Stimulated activated CD4-positive, alpha-beta T cell treated with anti-CD3 and anti-CD28 coated beads, Interleukin-4, amount 100 ng/mL, for 24 hours (primary cell): ENCODE measurements at regions not wholly inside any gene's neighbourhood (a gene's known extent, or its start where the extent isn't known, plus 50 kb on each side); places are given as distances from the start of the nearest gene placed in this dataset.

Source experiments
- DNase-seq: peaks from one replicate; pipeline ENCODE4 v3.0.0-alpha.2; 2020

DNA sequence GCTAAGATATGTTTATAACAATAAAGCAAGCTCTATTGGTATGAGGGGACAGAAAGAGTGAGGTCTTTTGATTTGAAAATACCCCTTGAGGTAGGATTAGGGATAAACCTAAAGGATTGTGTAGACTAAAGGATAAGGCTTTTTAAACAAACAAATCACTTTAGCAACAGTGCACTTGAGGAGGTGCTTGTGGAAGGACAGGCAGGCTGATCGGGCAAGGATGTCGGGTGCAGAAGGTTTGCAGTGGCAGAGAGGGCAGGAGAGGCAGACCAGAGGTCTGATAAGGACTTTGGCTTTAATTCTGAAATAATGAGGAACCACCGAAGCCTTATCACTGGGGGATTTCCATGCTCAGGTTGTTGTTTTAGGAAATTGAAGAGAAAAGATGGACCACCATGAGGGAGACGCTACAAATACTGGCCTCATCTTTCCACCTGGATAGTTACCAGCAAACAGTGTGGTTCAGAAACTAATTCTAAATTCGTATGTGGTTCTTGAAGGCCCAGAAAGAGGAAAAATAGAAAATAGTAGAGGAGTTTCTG is 119.5 kb upstream of the KLF6 start:
- DNase-seq, result no peak

DNA sequence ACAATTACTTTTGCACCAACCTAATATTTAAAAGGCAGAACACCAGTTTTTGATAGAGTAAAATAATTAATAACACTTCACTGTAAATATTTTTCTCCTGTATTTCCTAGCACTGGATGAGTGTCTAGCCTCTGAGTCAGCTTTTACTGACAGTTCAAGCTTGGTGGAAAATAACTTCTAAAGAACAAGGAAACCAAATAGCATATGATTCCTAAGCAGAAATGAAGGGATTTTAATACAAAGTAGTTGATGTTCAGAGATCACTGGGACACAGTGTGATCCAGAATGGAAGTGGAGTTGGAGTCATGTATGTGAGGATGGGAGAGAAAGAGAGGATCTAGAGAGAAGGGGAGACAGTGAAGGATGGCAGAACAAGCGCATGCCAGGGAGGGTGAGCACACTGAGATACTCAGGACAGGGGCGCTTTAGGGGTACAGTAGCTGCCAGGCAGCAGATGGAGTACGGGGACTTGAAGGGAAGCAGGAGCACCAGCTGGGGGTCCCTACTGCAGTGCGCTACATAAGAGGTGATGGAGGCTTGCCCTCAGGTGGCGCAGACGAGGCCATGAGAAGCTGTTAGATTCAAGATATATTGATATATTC is 117.9 kb upstream of the KLF6 start:
- no peak for DNase-seq

DNA sequence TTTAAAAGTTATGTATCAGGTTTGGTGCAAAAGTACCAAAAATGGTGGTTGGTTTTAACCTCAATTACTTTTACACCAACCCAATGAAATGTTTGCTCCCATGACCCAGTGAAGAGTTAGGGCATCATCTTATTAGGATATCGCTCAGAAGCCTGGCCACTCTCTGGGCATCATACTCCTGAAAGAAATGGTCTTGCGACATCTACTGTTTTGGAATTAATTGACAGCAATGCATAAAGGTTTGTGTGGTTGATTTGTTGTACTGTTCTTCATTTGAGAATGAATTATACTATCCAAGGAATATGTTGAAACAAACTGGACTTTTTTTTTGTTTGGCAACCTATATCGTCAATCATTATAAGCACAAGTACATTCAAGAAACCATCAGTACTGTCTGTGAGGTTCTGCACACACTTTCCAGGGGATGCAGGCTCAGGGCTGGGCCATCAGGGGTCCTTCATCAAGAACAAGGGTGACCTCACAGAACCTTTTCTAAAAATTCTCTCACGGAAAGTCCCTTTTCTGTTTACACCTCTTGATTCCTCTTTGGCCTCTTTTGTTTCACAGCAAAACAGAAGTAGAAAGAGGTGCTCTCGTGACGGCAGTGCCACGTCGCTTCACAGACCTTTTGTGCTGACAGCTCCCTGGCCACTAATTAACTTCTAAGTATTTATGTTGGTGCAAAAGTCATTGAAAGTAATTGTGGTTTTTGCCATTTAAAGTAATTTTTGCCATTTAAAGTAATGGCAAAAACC is 117.2 kb upstream of the KLF6 start:
- DNase-seq, result peak; percentile 43

DNA sequence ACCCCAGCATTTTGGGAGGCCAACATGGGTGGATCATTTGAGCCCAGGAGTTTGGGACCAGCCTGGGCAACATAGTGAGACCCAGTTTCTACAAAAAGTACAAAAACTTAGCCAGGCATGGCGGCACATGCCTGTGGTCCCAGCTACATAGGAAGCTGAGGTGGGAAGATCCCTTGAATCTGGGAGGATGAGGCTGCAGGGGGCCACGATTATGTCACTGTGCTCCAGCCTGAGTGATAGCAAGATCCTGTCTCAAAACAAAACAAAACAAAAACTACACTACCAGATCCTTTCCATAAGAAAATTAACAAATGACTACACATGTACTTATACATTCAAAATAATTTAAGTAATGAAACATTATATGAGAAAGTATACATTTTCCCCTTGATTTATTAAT is 116.4 kb upstream of the KLF6 start:
- DNase-seq, result no peak

GRCh38 chr10:3900391-3900790 is 115.4 kb upstream of the KLF6 start:
- DNase-seq, result no peak

GRCh38 chr10:3898821-3899220 is 113.8 kb upstream of the KLF6 start:
- no peak for DNase-seq

DNA sequence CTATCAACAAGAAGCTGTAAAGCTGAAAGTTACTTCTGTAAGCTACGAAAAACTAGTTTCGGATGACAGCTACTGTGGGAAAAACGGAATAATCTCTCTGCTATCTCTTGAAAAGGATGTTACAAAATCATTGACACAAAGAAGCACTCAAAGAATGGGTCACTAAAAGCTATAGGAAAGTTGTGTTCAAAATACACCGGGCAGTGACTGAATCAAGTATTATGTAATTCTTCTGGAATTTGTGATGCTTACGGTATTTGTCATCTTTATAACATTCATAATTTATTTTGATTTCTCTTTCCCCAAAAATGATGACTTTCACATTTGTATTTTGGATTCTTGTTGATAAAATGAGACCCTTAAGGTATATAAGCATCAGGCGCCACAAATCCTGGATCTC is 112.1 kb upstream of the KLF6 start:
- no peak for DNase-seq

DNA sequence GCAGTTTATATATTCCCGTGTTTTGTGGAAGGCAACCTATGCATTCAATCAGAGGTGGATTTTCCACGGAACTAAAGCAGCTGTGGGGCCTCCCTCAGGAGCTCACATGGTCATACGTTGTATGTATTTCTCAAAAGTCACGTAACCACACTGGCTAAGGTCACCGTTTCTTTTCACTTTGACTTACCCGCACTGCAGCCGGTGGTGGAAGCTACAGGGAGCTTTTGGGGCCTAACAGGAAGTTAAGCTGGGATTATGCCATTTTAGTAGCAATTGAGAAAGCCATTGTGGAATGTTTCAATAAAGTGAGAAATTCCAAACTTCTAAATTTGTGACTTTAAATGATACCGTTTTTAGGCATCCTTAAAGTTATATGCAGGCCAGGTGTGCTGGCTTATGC is 111.2 kb upstream of the KLF6 start:
- DNase-seq, result no peak

GRCh38 chr10:3895045-3895631 is 110.1 kb upstream of the KLF6 start:
- no peak for DNase-seq

DNA sequence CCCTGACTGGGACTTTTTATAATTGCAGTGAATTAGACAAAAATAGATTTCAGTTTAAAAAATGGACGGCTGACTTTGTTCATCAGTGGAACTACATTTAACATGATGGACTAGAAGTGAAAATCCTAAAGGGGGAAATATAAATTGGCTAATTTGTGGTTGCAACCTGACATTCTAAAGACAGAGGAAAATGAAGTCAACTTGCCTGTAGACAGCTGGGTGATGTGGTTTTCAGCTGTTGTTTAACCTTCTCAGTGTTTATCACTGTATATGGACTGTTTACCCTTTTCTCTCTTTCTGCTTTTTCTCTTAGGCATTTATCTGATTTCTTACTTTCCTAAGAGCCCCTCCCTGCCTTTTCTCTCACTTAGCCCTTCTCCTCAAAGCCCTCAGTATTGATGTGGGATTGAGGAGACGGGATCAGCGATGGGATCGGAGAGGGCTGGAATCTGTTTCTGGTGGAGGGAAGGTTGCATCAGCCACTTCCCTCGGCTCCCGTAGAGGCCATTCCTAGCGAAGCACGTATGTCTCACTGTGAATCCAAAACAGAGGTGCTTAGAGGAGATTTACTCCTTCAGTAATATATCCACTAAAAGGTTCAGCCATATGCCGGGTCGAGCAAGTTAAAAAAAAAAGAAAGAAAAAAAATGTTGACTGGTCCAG is 109.0 kb upstream of the KLF6 start:
- DNase-seq, result no peak

DNA sequence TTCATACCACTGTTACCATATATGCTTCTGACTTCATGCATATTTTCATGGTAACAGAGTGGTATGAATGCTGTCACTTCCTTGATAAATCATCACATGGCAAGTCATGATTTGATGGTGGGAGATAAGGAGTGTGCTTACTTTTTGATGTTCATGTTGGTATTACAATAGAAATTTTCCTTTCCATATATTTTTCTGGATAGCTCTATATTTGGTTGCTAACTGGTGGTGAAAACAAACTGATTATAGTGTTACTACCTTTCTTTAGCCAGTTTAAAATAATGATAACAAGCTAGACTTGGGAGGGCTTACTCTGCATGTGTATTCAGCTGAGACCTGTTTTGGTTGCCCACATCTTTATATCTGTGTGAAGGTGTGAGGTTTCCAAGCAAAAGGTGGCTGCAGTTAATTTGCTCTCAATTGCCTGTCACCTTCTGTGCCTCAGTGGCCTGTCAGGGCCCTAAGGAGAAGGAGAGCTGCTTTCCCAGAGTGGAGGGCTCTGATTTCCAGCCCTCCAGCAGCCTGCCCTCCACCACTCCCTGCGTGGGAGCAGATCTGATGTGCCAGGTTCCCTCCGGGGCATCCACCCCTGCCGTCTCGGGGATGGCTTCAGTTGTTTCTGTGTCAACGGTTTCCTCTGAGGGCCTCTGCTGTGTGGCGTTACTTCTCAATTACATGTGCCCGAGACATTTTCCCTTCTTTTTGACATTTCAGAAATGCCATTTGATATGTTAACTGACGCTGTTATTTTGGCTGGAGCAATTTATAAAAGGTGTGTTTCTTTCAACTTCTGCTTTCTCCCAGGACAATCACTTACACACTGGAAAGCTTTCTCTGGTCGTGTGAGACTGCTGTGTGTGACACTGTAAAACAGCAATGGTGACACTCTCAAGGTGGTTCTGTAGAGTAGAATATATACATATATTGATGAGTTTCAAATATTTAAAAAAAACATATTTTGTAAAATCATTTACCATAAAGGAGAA is 107.7 kb upstream of the KLF6 start:
- DNase-seq, result no peak

DNA sequence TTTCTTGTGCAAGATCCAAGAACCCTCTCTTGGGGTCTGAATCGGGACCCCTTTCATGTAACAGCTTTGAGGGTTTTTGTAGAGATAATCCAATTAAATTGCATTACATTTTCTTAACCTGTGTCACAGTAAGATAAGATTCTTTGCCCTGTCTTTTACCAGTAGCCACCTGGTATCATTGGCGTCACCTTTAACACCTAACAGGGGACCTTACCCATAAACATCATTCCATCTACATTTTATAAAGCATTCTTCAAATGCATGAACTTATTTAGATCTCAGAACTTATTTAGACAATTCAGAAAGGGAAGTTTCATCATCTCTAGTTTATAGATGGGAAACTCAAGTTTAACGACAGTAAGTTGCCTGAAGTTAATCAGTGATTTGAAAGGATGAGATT is 106.4 kb upstream of the KLF6 start:
- no peak for DNase-seq

- no peak for DNase-seq
Observed at GRCh38 chr10:3890602-3891352, 105.8 kb upstream of the KLF6 start.

- no peak for DNase-seq
Observed at GRCh38 chr10:3889961-3890522, 105.0 kb upstream of the KLF6 start.

- peak; percentile 72 for DNase-seq
Observed at GRCh38 chr10:3887885-3888476, 103.0 kb upstream of the KLF6 start.

DNA sequence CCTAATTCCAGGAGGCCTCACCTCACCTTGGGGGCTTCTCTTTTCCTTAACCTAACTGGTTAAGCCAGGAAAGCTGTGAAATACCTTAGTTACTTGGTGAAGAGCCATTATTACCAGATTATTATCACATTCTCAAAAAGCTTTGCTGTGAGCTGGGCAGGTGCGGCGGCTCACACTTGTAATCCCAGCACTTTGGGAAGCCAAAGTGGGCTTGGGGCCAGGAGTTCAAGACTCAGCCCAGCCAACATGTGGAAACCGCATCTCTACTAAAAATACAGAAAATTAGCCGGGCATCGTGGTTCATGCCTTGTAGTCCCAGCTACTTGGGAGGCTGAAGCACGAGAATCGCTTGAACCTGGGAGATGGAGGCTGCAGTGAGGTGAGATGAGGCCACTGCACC is 102.4 kb upstream of the KLF6 start:
- no peak for DNase-seq

DNA sequence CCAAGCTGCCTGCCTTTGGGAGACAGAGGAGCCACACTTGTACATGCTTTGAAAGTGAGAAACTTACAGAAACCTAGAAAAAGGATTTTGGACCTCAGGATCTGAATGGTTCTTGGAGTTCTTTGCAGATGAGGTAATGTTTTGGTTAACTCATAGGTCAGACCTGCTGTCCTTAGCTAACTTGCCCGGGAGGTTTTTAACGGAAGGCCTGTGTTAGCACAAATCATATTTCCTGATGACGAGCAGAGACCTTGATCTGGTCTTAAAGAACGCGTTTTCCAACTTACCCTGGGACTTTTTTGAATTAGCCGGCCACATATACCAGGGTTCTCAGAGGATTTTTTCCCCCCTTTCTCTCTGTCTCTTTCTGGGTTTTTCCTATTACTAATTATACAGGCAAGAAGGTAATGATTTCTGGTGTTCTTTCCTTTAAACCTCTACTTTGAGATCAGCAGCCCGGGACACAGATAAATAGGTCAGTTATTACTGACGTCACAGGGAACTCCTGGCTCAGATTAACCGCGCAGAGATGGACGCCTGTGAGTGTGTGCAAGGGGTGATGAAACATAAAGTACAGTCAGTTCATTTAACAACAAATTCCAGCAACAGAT is 101.7 kb upstream of the KLF6 start:
- no peak for DNase-seq

- no peak for DNase-seq
Observed at GRCh38 chr10:3886191-3886590, 101.2 kb upstream of the KLF6 start.

DNA sequence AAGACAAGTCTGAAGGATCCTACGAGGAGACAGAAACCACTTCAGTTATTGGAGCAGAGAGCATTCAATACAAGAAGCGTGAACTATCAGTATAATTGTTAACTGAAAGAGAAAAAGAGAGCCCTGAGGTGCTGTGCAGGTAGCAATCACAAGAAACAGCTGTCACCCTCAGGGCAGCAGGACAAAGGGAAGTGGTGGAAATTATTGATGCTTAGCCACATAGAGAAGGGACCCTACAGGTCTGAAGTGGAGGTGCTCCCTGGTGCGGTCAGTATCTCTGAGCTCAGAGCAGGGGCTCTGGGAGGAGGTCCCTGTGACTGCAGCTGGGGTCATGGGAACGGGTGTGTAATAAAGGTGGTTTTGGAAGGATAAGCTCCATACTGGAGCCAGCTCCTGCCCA is 97.8 kb upstream of the KLF6 start:
- DNase-seq, result no peak

- no peak for DNase-seq
Observed at GRCh38 chr10:3881622-3882021, 96.6 kb upstream of the KLF6 start.
